Astrocyte (in vitro differentiated cells and primary cell): ENCODE measurements at regions not wholly inside any gene's neighbourhood (a gene's known extent, or its start where the extent isn't known, plus 50 kb on each side); places are given as distances from the start of the nearest gene placed in this dataset.

Experiments
- DNase-seq: peaks from one replicate; pipeline ENCODE4 v3.0.0-alpha.2; 2010; ENCODE audit warnings: low read depth
- FAIRE-seq: peaks from 2 replicates; lab custom pipeline; 2011; peaks lifted over from hg19 to GRCh38; lab: Jason Lieb, UNC
- H2AFZ ChIP-seq: 2 replicates; pipeline ENCODE4 v1.6.0; 2012; ENCODE audit warnings: low read depth, low read length, inconsistent platforms
- H3K27ac ChIP-seq: 2 replicates; pipeline ENCODE4 v1.5.1; 2011; ENCODE audit warnings: low read depth, low read length, inconsistent platforms
- H3K27me3 ChIP-seq: 2 replicates; pipeline ENCODE4 v1.6.0; 2011; ENCODE audit warnings: low read length, inconsistent platforms; ENCODE audit not compliant: insufficient read depth
- H3K36me3 ChIP-seq: 2 replicates; pipeline ENCODE4 v1.5.1; 2011; ENCODE audit warnings: low read length, inconsistent platforms; ENCODE audit not compliant: insufficient read depth
- H3K4me1 ChIP-seq: 2 replicates; pipeline ENCODE4 v1.5.1; 2011; ENCODE audit warnings: low read length, inconsistent platforms; ENCODE audit not compliant: insufficient read depth
- H3K4me2 ChIP-seq: 2 replicates; pipeline ENCODE4 v1.6.0; 2012; ENCODE audit warnings: low read length, inconsistent platforms
- H3K4me3 ChIP-seq: 2 replicates; pipeline ENCODE4 v1.5.1; 2011; ENCODE audit warnings: low read depth, mild to moderate bottlenecking, low read length, inconsistent platforms; ENCODE audit not compliant: insufficient read depth
- H3K79me2 ChIP-seq: 2 replicates; pipeline ENCODE4 v1.6.0; 2012; ENCODE audit warnings: mild to moderate bottlenecking, low read length, inconsistent platforms; ENCODE audit not compliant: insufficient read depth
- H3K9ac ChIP-seq: 2 replicates; pipeline ENCODE4 v1.6.0; 2012; ENCODE audit warnings: mild to moderate bottlenecking, low read length, inconsistent platforms
- H3K9me3 ChIP-seq: 2 replicates; pipeline ENCODE4 v1.5.1; 2012; ENCODE audit warnings: low read depth, mild to moderate bottlenecking, low read length, inconsistent platforms; ENCODE audit not compliant: insufficient read depth
- H4K20me1 ChIP-seq: 2 replicates; pipeline ENCODE4 v1.6.0; 2012; ENCODE audit warnings: low read length, inconsistent platforms; ENCODE audit not compliant: insufficient read depth
- H3K27ac Mint-ChIP-seq: one replicate; pipeline ENCODE4 v1.8.0; 2021; ENCODE audit warnings: mild to moderate bottlenecking, mixed read lengths; ENCODE audit not compliant: unreplicated experiment
- H3K27me3 Mint-ChIP-seq: one replicate; pipeline ENCODE4 v1.8.0; 2021; ENCODE audit warnings: low read depth, mixed read lengths; ENCODE audit not compliant: unreplicated experiment
- H3K36me3 Mint-ChIP-seq: one replicate; pipeline ENCODE4 v1.8.0; 2021; ENCODE audit warnings: low read depth, mixed read lengths; ENCODE audit not compliant: unreplicated experiment
- H3K4me1 Mint-ChIP-seq: one replicate; pipeline ENCODE4 v1.8.0; 2021; ENCODE audit warnings: low read depth, mixed read lengths; ENCODE audit not compliant: unreplicated experiment
- H3K4me3 Mint-ChIP-seq: one replicate; pipeline ENCODE4 v1.8.0; 2021; ENCODE audit warnings: mild to moderate bottlenecking, moderate library complexity, mixed read lengths; ENCODE audit not compliant: unreplicated experiment
- H3K9me3 Mint-ChIP-seq: one replicate; pipeline ENCODE4 v1.8.0; 2021; ENCODE audit warnings: mild to moderate bottlenecking, mixed read lengths; ENCODE audit not compliant: unreplicated experiment
- EZH2 ChIP-seq: IDR thresholded peaks from 2 replicates; pipeline ENCODE4 v1.6.1; 2012; ENCODE audit warnings: mild to moderate bottlenecking, low read length, inconsistent platforms; ENCODE audit not compliant: insufficient read depth
- TF ChIP-seq, protein P1 (sequence below): IDR thresholded peaks from 2 replicates; pipeline ENCODE4 v1.5.1; 2011; ENCODE audit warnings: low read depth, mild to moderate bottlenecking, inconsistent platforms, low read length, moderate library complexity; ENCODE audit not compliant: insufficient read depth

GRCh38 chrX:131789664-131790063, 233.4 kb upstream of the STK26 start:
- H2AFZ ChIP-seq, result no peak overlapping the region
- H3K9me3 ChIP-seq, result no peaks in the 10 kb centered on the region
- H3K9ac ChIP-seq, result no peak overlapping the region
- no peak for DNase-seq
- H3K27ac Mint-ChIP-seq, result no peak overlapping the region
- TF ChIP-seq, protein P1, sequence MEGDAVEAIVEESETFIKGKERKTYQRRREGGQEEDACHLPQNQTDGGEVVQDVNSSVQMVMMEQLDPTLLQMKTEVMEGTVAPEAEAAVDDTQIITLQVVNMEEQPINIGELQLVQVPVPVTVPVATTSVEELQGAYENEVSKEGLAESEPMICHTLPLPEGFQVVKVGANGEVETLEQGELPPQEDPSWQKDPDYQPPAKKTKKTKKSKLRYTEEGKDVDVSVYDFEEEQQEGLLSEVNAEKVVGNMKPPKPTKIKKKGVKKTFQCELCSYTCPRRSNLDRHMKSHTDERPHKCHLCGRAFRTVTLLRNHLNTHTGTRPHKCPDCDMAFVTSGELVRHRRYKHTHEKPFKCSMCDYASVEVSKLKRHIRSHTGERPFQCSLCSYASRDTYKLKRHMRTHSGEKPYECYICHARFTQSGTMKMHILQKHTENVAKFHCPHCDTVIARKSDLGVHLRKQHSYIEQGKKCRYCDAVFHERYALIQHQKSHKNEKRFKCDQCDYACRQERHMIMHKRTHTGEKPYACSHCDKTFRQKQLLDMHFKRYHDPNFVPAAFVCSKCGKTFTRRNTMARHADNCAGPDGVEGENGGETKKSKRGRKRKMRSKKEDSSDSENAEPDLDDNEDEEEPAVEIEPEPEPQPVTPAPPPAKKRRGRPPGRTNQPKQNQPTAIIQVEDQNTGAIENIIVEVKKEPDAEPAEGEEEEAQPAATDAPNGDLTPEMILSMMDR, result no peak
- no peak for TF ChIP-seq EZH2
- H3K4me1 ChIP-seq, result no peaks in the 10 kb centered on the region
- H3K27ac ChIP-seq, result no peak overlapping the region
- no peaks in the 10 kb centered on the region for H4K20me1 ChIP-seq
- no peak overlapping the region for H3K4me3 Mint-ChIP-seq
- H3K4me1 Mint-ChIP-seq, result peaks cover 2% of the 10 kb centered on the region
- H3K36me3 Mint-ChIP-seq, result peaks cover 12% of the 10 kb centered on the region
- FAIRE-seq, result peak; percentile 68
- no peak overlapping the region for H3K4me2 ChIP-seq
- H3K9me3 Mint-ChIP-seq, result no peaks in the 10 kb centered on the region
- no peaks in the 10 kb centered on the region for H3K36me3 ChIP-seq
- no peaks in the 10 kb centered on the region for H3K79me2 ChIP-seq
- no peaks in the 10 kb centered on the region for H3K27me3 ChIP-seq
- H3K4me3 ChIP-seq, result no peak overlapping the region
- H3K27me3 Mint-ChIP-seq, result no peaks in the 10 kb centered on the region

DNA sequence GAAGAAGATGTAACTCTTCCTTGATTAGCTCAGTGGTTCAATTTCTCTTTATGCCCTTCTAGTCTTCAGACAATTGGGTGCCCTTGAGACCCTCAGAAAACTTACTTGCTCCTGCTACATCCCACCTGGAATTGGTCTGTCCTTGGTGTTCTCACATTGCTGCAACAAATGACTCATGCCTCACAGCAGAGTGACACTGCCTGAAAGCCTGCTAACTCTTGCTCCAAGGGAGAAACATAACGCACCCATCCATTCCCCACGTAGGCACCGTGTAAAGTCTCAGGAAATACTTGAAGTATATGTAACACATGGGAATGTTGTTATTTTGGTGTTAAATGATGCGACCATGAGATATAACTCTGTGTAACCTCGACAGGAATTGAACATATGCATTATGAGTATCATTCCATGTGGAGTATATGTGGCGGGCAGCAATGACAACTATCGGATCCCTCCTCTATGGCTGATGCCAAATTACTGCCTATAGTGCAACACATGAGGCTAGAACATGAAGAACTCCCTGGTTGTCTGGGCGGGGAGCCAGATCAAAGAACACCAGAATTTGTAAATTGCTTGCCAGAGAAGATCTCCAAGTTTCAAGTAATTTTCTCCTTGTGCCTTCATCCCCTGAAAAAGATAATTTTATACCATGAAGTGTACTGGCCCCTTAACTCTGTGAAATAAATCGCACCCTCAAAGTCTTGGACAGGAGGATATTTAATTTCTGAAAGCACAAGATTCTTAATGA, 231.3 kb upstream of the STK26 start:
- FAIRE-seq (no peak), DNase-seq (no peak)
- Mint-ChIP-seq H3K36me3 (peaks cover 12% of the 10 kb centered on the region), H3K4me3 (no peak overlapping the region), H3K9me3 (no peaks in the 10 kb centered on the region), H3K4me1 (peaks cover 2% of the 10 kb centered on the region), H3K27ac (no peak overlapping the region), H3K27me3 (no peaks in the 10 kb centered on the region)
- TF ChIP-seq, protein P1, result no peak
- TF ChIP-seq EZH2, result no peak
- no peaks in the 10 kb centered on the region for H3K27me3 ChIP-seq
- no peaks in the 10 kb centered on the region for H4K20me1 ChIP-seq
- no peaks in the 10 kb centered on the region for H3K4me1 ChIP-seq
- H3K9me3 ChIP-seq, result no peaks in the 10 kb centered on the region
- H3K4me2 ChIP-seq, result no peak overlapping the region
- no peak overlapping the region for H2AFZ ChIP-seq
- no peak overlapping the region for H3K9ac ChIP-seq
- no peaks in the 10 kb centered on the region for H3K36me3 ChIP-seq
- H3K4me3 ChIP-seq, result no peak overlapping the region
- no peaks in the 10 kb centered on the region for H3K79me2 ChIP-seq
- H3K27ac ChIP-seq, result no peak overlapping the region

DNA sequence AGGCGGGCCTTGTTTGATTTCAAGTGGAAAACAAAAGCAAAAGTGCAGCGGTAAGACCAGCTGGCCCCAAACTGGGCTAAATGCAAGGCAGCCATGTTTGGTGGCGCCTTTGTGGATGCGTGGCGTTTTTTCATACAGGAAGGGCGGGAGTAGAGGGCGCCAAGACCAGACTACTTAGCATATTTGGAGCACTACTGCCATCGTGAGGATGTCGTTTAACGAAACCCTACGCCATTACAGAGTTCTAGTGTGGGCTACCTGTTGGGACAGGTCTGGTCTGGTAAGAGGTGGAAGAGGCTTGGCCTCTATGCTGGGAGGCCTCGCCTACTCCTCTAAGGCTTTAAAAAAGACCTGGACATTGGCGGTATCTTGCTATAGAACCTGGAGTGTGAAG, 230.7 kb upstream of the STK26 start:
- Mint-ChIP-seq H3K9me3 (no peaks in the 10 kb centered on the region), H3K36me3 (peaks cover 12% of the 10 kb centered on the region), H3K27ac (no peak overlapping the region), H3K4me1 (peaks cover 2% of the 10 kb centered on the region), H3K27me3 (no peaks in the 10 kb centered on the region), H3K4me3 (no peak overlapping the region)
- Histone ChIP-seq H3K9ac (no peak overlapping the region), H3K79me2 (no peaks in the 10 kb centered on the region), H3K36me3 (no peaks in the 10 kb centered on the region), H3K9me3 (no peaks in the 10 kb centered on the region), H3K4me1 (no peaks in the 10 kb centered on the region), H3K27ac (no peak overlapping the region), H3K4me3 (no peak overlapping the region), H3K4me2 (no peak overlapping the region), H4K20me1 (no peaks in the 10 kb centered on the region), H2AFZ (no peak overlapping the region), H3K27me3 (no peaks in the 10 kb centered on the region)
- no peak for FAIRE-seq
- DNase-seq, result peak; percentile 75
- TF ChIP-seq, protein P1, result no peak
